ENCODE measurements at regions not wholly inside any gene's neighbourhood (a gene's known extent, or its start where the extent isn't known, plus 50 kb on each side); places are given as distances from the start of the nearest gene placed in this dataset.

GRCh38 chr13:54366728-54367127, 1338.1 kb downstream of the OLFM4 start:
- TF ChIP-seq CTCF (IDR thresholded peaks at IDR 0.05; ENCODE audit: low read depth, low read length, missing input control) (no peak), MAX (IDR thresholded peaks at IDR 0.05) (no peak), GABPA (IDR thresholded peaks at IDR 0.05 in 1 of 2, conservative IDR thresholded peaks at IDR 0.05 in 1 of 2) (no peak), YY1 (IDR thresholded peaks at IDR 0.05) (no peak), TAF1 (conservative IDR thresholded peaks at IDR 0.05) (no peak), REST (IDR thresholded peaks at IDR 0.05) (no peak), NR2F2 (IDR thresholded peaks at IDR 0.05) (no peak), ATF3 (IDR thresholded peaks at IDR 0.05) (no peak), RAD21 (IDR thresholded peaks at IDR 0.05) (no peak)
